WTC11 (cell line): ENCODE measurements at regions not wholly inside any gene's neighbourhood (a gene's known extent, or its start where the extent isn't known, plus 50 kb on each side); places are given as distances from the start of the nearest gene placed in this dataset.

ENCODE experiments used
- ATAC-seq: fragments of 200-7000 bp; cut with Tn5 transposase; 2 replicates; pipeline ENCODE4 v1.10.0; 2021; ENCODE audit warnings: mild to moderate bottlenecking, moderate library complexity
- CTCF ChIA-PET: fragments of 300-600 bp; sonication (Branson Sonifier 250); formaldehyde crosslinking; loops from one replicate; lab custom pipeline; 2021; ENCODE audit warnings: antibody characterized with exemption; lab: Charles Lee
- POLR2A ChIA-PET: fragments of 350-600 bp; sonication (Branson Sonifier 250); formaldehyde crosslinking; loops from one replicate; lab custom pipeline; 2021; ENCODE audit warnings: antibody characterized with exemption; lab: Charles Lee
- DNase-seq: peaks from one replicate; pipeline ENCODE4 v3.0.0; 2021; ENCODE audit warnings: low spot score
- H3K27ac Mint-ChIP-seq: 2 replicates; pipeline ENCODE4 v1.8.0; 2021; ENCODE audit warnings: mixed read lengths
- H3K27me3 Mint-ChIP-seq: 2 replicates; pipeline ENCODE4 v1.8.0; 2021; ENCODE audit warnings: low read depth, mild to moderate bottlenecking, moderate library complexity, mixed read lengths
- H3K36me3 Mint-ChIP-seq: 2 replicates; pipeline ENCODE4 v1.8.0; 2021; ENCODE audit warnings: mixed read lengths
- H3K4me1 Mint-ChIP-seq: 2 replicates; pipeline ENCODE4 v1.8.0; 2022; ENCODE audit warnings: mixed read lengths
- H3K4me3 Mint-ChIP-seq: 2 replicates; pipeline ENCODE4 v1.8.0; 2021; ENCODE audit warnings: mild to moderate bottlenecking, moderate library complexity, mixed read lengths
- H3K9me3 Mint-ChIP-seq: 2 replicates; pipeline ENCODE4 v1.8.0; 2021; ENCODE audit warnings: mixed read lengths
- AR ChIP-seq: fragments of 250-450 bp; sonication (Bioruptor Pico); IDR thresholded peaks from 2 replicates; pipeline ENCODE4 v1.9.0; 2021; ENCODE audit warnings: mild to moderate bottlenecking
- CREM ChIP-seq: sonication (generic); formaldehyde crosslinking; IDR thresholded peaks from 2 replicates; pipeline ENCODE4 v1.8.1; 2022; ENCODE audit warnings: mild to moderate bottlenecking, missing genetic modification reagents, moderate library complexity
- GABPB1 ChIP-seq: sonication (generic); formaldehyde crosslinking; IDR thresholded peaks from 2 replicates; pipeline ENCODE4 v1.8.1; 2023; ENCODE audit warnings: mild to moderate bottlenecking, missing genetic modification reagents
- IRF2 ChIP-seq: sonication (generic); formaldehyde crosslinking; IDR thresholded peaks from 2 replicates; pipeline ENCODE4 v1.8.0; 2022; ENCODE audit warnings: low read depth, missing genetic modification reagents, borderline replicate concordance
- MAX ChIP-seq: sonication (generic); formaldehyde crosslinking; IDR thresholded peaks from 2 replicates; pipeline ENCODE4 v1.8.0; 2022; ENCODE audit warnings: mild to moderate bottlenecking, missing genetic modification reagents
- PRRX2 ChIP-seq: fragments of 250-450 bp; sonication (Bioruptor Pico); IDR thresholded peaks from 2 replicates; pipeline ENCODE4 v1.8.0; 2021; ENCODE audit warnings: mild to moderate bottlenecking
- RORB ChIP-seq: fragments of 250-450 bp; sonication (Bioruptor Pico); IDR thresholded peaks from 2 replicates; pipeline ENCODE4 v1.9.0; 2021; ENCODE audit warnings: mild to moderate bottlenecking
- SP1 ChIP-seq: sonication (generic); formaldehyde crosslinking; conservative IDR thresholded peaks from 2 replicates; pipeline ENCODE4 v1.8.1; 2022; ENCODE audit warnings: missing genetic modification reagents
- TEAD1 ChIP-seq: sonication (generic); formaldehyde crosslinking; IDR thresholded peaks from 2 replicates; pipeline ENCODE4 v1.8.0; 2022; ENCODE audit warnings: mild to moderate bottlenecking, missing genetic modification reagents
- TEAD4 ChIP-seq: sonication (generic); formaldehyde crosslinking; IDR thresholded peaks from 2 replicates; pipeline ENCODE4 v1.8.0; 2022; ENCODE audit warnings: mild to moderate bottlenecking, missing genetic modification reagents
- ZNF138 ChIP-seq: sonication (generic); formaldehyde crosslinking; conservative IDR thresholded peaks from 2 replicates; pipeline ENCODE4 v1.8.1; 2022; ENCODE audit warnings: mild to moderate bottlenecking, moderate library complexity, missing genetic modification reagents
- ZNF416 ChIP-seq: fragments of 250-450 bp; sonication (Bioruptor Pico); IDR thresholded peaks from 2 replicates; pipeline ENCODE4 v1.9.0; 2021; ENCODE audit warnings: mild to moderate bottlenecking, inconsistent platforms
- TF ChIP-seq, protein P1 (sequence below): sonication (generic); formaldehyde crosslinking; IDR thresholded peaks from 2 replicates; pipeline ENCODE4 v1.8.1; 2022; ENCODE audit warnings: low read depth, mild to moderate bottlenecking, moderate library complexity, missing genetic modification reagents, borderline replicate concordance
- TF ChIP-seq, protein P2 (sequence below): fragments of 250-450 bp; sonication (Bioruptor Pico); IDR thresholded peaks from 2 replicates; pipeline ENCODE4 v2.1.2; 2022; ENCODE audit warnings: mild to moderate bottlenecking, moderate library complexity
- TF ChIP-seq, protein P3 (sequence below): sonication (generic); formaldehyde crosslinking; IDR thresholded peaks from 2 replicates; pipeline ENCODE4 v1.8.0; 2023; ENCODE audit warnings: mild to moderate bottlenecking, missing genetic modification reagents
- TF ChIP-seq, protein P4 (sequence below): sonication (generic); formaldehyde crosslinking; IDR thresholded peaks from 2 replicates; pipeline ENCODE4 v1.8.1; 2023; ENCODE audit warnings: mild to moderate bottlenecking, missing genetic modification reagents, borderline replicate concordance

DNA sequence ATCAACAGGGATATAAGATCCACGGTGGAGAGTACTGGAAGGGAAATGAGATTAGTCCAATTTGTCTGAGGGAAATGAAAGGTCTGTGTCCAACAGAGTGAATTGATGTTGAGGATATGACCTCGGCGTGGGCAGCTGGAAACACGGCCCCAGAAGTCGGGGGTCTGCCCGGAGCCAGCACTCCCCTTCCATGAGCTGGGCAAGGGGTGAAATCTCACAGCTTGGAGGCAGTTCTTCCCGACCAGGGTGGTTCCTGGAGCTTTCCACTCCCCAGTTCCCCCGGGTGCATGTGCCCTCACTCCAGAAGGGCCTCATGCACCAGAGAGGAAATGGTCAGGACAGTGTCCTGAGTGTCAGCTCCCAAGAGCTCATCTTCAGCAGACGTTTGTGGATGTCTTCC, 264.7 kb upstream of the PPP2R2D start:
- Mint-ChIP-seq H3K27ac (no peak overlapping the region), H3K4me1 (peaks cover 4% of the 10 kb centered on the region), H3K36me3 (peaks cover 13% of the 10 kb centered on the region), H3K9me3 (peaks cover 40% of the 10 kb centered on the region), H3K4me3 (no peak overlapping the region), H3K27me3 (no peaks in the 10 kb centered on the region; the same call in 1 of the 2 replicates)
- ATAC-seq = no peak
- CTCF ChIA-PET = no interaction called here
- TF ChIP-seq, protein P1, sequence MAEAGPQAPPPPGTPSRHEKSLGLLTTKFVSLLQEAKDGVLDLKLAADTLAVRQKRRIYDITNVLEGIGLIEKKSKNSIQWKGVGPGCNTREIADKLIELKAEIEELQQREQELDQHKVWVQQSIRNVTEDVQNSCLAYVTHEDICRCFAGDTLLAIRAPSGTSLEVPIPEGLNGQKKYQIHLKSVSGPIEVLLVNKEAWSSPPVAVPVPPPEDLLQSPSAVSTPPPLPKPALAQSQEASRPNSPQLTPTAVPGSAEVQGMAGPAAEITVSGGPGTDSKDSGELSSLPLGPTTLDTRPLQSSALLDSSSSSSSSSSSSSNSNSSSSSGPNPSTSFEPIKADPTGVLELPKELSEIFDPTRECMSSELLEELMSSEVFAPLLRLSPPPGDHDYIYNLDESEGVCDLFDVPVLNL (CRISPR knock-in tag) = no peak
- TF ChIP-seq ZNF416 (CRISPR knock-in tag) = no peak
- no peak for TF ChIP-seq ZNF138 (CRISPR knock-in tag)
- no peak for TF ChIP-seq RORB
- TF ChIP-seq IRF2 (CRISPR knock-in tag) = no peak
- TF ChIP-seq TEAD1 = no peak
- TF ChIP-seq AR (CRISPR knock-in tag) = no peak
- no peak for TF ChIP-seq PRRX2 (CRISPR knock-in tag)
- TF ChIP-seq, protein P2, sequence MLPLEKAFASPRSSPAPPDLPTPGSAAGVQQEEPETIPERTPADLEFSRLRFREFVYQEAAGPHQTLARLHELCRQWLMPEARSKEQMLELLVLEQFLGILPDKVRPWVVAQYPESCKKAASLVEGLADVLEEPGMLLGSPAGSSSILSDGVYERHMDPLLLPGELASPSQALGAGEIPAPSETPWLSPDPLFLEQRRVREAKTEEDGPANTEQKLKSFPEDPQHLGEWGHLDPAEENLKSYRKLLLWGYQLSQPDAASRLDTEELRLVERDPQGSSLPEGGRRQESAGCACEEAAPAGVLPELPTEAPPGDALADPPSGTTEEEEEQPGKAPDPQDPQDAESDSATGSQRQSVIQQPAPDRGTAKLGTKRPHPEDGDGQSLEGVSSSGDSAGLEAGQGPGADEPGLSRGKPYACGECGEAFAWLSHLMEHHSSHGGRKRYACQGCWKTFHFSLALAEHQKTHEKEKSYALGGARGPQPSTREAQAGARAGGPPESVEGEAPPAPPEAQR (CRISPR knock-in tag) = no peak
- TF ChIP-seq GABPB1 = no peak
- no peak for TF ChIP-seq MAX (CRISPR knock-in tag)
- TF ChIP-seq SP1 (CRISPR knock-in tag) = no peak
- TF ChIP-seq, protein P3, sequence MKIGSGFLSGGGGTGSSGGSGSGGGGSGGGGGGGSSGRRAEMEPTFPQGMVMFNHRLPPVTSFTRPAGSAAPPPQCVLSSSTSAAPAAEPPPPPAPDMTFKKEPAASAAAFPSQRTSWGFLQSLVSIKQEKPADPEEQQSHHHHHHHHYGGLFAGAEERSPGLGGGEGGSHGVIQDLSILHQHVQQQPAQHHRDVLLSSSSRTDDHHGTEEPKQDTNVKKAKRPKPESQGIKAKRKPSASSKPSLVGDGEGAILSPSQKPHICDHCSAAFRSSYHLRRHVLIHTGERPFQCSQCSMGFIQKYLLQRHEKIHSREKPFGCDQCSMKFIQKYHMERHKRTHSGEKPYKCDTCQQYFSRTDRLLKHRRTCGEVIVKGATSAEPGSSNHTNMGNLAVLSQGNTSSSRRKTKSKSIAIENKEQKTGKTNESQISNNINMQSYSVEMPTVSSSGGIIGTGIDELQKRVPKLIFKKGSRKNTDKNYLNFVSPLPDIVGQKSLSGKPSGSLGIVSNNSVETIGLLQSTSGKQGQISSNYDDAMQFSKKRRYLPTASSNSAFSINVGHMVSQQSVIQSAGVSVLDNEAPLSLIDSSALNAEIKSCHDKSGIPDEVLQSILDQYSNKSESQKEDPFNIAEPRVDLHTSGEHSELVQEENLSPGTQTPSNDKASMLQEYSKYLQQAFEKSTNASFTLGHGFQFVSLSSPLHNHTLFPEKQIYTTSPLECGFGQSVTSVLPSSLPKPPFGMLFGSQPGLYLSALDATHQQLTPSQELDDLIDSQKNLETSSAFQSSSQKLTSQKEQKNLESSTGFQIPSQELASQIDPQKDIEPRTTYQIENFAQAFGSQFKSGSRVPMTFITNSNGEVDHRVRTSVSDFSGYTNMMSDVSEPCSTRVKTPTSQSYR (CRISPR knock-in tag) = no peak
- TF ChIP-seq, protein P4, sequence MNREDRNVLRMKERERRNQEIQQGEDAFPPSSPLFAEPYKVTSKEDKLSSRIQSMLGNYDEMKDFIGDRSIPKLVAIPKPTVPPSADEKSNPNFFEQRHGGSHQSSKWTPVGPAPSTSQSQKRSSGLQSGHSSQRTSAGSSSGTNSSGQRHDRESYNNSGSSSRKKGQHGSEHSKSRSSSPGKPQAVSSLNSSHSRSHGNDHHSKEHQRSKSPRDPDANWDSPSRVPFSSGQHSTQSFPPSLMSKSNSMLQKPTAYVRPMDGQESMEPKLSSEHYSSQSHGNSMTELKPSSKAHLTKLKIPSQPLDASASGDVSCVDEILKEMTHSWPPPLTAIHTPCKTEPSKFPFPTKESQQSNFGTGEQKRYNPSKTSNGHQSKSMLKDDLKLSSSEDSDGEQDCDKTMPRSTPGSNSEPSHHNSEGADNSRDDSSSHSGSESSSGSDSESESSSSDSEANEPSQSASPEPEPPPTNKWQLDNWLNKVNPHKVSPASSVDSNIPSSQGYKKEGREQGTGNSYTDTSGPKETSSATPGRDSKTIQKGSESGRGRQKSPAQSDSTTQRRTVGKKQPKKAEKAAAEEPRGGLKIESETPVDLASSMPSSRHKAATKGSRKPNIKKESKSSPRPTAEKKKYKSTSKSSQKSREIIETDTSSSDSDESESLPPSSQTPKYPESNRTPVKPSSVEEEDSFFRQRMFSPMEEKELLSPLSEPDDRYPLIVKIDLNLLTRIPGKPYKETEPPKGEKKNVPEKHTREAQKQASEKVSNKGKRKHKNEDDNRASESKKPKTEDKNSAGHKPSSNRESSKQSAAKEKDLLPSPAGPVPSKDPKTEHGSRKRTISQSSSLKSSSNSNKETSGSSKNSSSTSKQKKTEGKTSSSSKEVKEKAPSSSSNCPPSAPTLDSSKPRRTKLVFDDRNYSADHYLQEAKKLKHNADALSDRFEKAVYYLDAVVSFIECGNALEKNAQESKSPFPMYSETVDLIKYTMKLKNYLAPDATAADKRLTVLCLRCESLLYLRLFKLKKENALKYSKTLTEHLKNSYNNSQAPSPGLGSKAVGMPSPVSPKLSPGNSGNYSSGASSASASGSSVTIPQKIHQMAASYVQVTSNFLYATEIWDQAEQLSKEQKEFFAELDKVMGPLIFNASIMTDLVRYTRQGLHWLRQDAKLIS = no peak
- TF ChIP-seq TEAD4 (CRISPR knock-in tag) = no peak
- no peak for TF ChIP-seq CREM (CRISPR knock-in tag)
- POLR2A ChIA-PET = interaction anchor here (0.6 kb wide), 1 partner anchor 11 kb away, joined by 3 read pairs; no protein-coding TSS in a partner anchor
- no peak for DNase-seq
